ENCODE measurements at regions not wholly inside any gene's neighbourhood (a gene's known extent, or its start where the extent isn't known, plus 50 kb on each side); places are given as distances from the start of the nearest gene placed in this dataset.
"Not testable (repeated sequence)": the region's sequence is repeated elsewhere in the genome, so short reads cannot be mapped to it uniquely, and the experiment has no call there.

DNA sequence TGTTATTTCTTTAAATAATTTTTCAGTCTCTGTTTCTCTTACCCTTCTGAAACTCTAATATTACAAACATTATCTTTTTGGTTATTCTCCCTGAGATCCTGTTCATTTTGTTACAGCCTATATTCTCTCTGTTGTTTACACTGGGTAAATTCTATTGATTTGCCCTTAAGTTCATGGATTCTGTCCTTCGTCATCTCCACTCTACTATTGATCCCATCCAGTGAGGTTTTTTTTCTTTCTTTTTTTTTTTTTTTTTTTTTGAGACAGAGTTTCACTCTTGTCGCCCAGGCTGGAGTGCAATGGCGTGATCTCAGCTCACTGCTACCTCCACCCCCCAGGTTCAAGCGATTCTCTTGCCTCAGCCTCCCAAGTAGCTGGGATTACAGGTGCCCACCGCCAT is 393.9 kb downstream of the ZNF674 start:
- DNase-seq, result not testable (repeated sequence)

DNA sequence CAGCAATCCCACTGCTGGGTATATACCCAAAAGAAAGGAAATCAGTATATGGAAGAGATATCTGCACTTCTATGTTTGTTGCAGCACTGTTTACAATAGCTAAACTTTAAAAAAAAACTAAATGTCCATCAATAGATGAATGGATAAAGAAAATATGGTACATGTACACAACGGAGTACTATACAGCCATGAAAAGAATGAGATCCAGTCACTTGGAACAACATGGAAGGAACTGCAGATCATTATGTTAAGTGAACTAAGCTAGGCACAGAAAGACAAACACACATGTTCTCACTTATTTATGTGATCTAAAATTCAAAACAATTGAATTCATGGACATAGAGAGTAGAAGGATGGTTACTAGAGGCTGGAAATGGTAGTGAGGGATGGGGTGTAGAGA is 400.7 kb downstream of the ZNF674 start:
- DNase-seq, result no peak

DNA sequence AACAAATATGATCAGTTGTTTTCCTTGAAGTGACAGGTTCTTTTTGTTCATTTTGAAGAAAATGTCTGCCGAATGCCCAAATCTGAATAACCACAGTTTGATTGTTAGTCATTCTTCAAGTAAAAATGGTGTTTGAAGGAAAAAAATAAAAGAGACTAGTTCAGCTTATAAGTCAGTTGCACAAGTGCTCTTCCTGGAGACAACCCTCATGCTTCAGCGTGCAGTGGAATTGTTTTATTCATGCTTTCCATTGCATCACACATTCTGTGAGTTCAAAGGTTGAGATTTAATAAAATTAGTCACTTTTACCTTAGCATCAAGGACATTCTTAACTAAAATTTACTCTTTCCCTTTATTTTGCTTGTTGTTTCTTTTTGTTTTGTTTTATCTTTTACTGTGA is 404.9 kb downstream of the ZNF674 start:
- no peak for DNase-seq

DNA sequence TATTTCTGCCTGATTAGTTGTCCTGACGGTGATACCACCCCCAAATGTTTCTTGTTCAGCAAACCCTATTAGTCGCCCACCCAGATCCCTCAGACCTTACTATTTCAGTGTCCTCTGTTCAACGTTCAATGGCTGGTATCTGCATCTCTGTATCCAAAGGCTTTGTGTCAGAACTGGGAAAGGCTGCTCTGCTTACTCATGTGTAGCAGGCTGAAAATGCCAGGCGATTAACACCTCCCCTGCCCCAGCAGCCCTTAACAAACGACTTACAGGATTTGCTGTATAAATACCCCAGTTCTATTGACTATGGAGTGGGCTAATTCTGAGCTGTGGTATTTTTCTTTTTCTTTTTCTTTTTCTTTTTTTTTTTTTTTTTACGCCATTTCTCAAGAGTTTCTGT is 415.0 kb downstream of the ZNF674 start:
- DNase-seq, result no peak

DNA sequence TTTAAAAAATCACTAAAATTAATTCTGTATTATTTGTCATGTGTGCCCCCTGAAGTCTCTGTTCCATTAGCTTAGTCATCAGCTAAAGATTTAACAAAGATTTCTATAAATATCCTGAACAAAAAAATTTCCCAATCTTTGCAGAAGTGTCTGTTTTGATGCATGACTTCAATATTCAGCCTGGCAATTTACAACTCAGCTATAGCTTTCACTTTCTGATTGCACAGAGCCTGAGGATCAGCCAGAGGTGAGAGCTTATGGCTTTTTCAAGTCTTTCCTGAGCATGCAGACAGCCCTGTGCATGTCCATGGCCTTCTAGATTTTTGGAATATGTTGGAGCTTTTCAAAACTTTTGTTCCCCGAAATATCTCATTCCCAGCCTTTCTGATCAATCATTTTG is 420.1 kb downstream of the ZNF674 start:
- no peak for DNase-seq

DNA sequence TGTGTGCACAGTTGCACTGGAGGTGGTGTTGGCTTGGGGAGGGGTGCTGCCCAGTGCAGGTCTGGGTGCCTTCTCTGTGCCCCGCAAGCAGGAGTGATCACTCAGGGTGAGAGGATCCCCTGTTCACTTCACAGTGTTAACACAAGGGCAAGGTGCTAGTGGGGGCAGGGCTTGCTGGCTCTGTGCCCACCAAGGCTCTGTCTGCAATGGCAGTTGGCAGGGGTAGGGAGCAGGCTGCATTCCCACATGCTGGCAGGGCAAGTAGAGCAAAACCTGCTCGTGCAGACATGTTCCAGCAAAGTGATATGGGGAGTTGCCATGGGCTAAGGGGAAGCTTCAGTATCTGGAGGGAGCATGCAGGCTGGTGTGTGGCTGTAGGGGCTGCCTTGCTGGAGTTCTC is 428.0 kb downstream of the ZNF674 start:
- no peak for DNase-seq

DNA sequence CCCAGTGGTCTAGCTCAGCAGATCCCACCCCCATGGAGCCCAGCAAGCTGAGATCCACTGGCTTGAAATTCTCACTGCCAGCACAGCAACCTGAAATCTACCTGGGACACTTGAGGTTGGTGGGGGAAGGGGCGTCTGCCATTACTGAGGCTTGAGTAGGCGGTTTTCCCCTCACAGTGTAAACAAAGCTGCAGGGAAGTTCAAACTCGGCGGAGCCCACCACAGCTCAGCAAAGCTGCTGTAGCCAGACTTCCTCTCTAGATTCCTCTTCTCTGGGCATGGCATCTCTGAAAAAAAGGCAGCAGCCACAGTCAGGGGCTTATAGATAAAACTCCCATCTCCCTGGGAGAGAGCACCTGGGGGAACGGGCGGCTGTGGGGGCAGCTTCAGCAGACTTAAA is 457.9 kb downstream of the ZNF674 start:
- not testable (repeated sequence) for DNase-seq

DNA sequence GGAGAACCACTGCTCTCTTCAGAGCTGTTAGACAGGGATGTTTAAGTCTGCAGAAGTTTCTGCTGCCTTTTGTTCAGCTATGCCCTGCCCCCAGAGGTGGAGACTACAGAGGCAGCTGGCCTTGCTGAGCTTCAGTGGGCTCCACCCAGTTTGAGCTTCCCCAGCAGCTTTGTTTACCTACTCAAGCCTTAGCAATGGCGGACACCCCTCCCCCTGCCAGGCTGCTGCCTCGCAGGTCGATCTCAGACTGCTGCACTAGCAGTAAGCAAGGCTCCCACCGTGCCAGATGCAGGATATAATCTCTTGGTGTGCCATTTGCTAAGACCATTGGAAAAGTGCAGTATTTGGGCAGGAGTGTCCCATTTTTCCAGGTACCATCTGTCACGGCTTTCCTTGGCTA is 465.1 kb downstream of the ZNF674 start:
- peak; percentile 49 for DNase-seq

DNA sequence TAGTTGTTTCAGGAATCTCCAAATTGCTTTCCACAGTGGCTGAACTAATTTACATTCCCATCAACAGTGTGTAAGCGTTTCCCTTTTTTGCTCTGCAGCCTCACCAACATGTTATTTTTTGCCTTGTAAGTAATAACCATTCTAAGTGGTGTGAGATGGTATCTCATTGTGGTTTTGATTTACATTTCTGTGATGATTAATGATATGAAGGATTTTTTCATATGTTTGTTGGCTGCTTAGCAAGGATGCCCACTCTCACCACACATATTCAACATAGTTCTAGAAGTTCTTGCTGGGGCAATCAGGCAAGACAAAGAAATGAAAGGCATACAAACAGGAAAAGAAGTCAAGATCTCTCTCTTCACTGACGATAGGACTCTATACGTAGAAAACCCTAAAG is 472.4 kb downstream of the ZNF674 start:
- no peak for DNase-seq

DNA sequence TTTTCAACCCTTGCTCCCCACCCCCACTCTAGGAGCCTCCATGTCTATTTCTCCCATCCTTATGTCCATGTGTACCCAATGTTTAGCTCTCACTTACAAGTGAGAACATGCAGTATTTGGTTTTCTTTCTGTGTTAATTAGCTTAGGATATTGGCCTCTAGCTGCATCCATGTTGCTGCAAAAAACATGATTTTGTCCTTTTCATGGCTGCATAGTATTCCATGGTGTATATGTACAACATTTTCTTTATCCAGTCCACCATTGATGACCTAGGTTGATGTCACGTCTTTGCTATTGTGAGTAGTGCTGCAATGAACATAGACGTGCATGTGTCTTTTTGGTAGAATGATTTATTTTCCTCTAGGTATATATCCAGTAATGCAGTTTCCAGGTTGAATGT is 472.8 kb downstream of the ZNF674 start:
- no peak for DNase-seq

DNA sequence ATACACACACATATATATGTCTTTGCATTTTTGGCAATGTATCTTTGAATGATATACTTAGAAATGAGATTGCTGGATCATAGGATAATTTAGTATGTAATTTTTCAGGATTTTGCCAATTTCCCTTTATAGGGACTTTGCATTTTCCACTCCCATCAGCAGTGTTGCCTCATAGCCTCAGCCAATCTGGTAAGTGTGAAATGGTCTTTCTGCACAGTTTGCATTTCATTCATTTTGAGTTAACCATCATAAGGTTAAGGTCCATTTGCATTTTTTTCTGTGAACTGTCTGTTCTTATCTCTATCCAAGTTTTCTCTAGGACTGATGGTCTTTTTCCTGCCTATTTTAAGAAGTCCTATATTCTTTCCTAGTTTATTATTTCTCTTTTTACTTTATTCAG is 474.8 kb downstream of the ZNF674 start:
- DNase-seq, result no peak

DNA sequence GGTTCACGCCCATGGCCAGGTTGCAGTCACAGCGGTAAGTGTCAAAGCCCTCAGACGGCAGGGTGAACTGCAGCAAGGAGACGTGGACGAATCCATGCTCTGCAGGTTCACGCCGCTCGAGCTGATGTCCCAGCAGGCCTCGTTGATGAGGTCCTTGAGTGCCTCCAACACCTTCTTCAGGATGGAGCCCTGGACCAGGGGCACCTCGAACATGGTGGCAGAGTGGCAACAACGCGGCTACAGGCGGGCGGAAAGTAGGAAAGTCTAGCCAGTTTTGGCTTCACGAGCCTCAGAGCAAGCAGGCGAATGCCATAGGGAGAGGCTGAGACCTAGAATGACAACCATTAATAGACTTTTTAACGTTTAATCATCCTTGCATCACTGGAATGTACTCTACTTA is 485.9 kb downstream of the ZNF674 start:
- DNase-seq, result no peak

DNA sequence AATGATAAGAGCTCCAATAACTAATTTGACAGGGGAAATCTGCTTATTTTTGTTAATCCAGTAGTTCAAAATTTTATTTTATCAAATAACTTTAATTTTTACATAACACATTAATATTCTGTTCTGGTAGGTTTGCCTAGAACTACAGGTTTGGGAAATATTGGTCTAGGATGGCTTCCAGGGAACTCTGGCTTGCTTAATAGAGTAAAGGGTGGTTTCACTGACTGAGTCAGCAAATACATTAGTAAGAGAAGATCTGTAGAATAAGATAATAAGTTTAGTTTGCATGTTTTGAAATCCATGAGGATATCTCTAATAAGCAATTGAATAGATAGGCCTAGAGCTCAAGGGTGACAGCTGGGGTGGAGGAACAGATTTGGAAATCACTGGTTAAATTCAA is 500.7 kb downstream of the ZNF674 start:
- no peak for DNase-seq

DNA sequence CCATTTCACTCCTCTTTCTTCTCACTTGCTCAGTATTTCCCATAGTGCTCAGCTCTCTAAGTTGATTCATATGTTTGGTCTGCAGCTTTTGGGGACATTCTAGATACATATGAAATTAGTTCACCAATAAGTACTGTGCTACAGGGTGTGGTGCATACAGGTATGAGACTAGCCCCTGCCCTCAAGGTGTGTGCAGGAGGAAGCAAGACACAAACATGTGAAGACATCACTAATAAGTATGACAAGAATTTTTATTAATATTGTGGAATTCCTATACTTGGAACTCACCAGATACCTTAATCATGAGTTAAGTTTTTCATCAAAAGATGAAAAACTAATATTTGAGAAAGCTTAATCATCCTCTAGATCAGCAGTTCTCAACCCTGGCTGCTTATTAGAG is 505.2 kb downstream of the ZNF674 start:
- no peak for DNase-seq

DNA sequence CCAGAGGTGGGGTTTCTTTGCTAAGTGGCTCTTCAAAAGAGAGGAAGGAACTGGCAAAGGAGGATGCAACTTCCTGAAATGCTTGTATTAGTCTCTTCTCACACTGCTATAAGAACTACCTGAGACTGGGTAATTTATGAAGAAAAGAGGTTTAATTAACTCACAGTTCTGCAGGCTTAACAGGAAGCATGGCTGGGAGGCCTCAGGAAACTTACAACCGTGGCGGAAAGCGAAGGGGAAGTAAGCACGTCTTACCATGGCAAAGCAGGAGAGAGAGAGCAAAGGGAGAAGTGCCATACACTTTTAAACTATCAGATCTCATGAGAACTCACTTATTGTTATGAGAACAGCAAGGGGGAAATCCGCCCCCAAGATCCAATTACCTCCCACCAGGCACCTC is 505.7 kb downstream of the ZNF674 start:
- DNase-seq, result no peak

DNA sequence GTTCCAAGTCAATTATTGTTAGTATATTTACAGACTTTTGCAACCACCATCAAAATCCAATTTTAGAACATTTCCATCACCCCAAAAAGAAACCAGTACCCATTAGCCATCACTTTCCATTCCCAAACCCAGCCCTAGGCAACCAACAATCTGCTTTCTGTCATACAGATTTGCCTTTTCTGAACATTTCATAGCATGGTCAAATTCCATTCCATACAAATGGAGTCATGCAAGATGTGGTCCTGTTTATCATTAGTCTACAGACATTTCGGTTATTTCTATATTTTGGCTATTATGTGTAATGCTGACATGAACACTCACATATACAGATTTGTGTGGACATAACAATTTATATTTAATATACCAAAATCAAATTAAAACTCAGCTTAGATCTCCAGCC is 508.7 kb downstream of the ZNF674 start:
- no peak for DNase-seq

DNA sequence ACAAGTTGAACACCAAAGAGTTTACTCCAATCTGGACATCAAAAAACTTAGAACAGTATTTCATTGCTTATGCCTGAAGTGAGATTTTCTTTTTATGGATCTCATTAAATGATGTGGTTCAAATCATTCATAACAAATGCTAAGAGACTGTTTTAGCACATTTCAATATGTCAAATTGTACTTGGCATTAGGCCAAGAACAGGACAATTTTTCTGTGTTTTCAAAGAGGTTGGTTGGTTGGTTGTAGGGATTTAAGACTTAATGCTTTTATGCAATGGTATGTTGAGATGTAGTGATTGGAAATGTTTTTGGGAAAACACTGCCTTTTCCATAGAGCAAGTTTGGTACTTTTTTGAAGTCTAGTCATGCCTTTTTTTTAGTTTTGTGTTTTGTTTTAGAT is 510.4 kb downstream of the ZNF674 start:
- DNase-seq, result no peak

DNA sequence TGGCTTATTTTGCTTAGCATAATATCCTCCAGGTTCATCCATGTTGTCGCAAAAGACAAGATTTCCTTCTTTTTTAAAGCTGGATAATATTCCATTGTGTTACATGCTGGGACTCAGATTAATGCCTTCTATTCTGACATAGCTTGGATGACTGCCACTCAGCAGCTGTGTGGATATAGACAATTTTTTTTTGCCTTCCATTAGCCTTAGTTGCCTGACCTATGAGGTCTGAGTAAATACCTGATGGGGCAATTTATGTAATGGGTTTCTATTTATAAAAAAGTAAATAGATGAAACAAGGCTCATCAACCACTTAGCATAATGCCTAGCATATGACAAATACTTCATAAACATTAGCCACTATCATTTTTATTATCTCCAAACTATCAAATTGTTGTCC is 515.4 kb downstream of the ZNF674 start:
- DNase-seq, result peak; percentile 90

DNA sequence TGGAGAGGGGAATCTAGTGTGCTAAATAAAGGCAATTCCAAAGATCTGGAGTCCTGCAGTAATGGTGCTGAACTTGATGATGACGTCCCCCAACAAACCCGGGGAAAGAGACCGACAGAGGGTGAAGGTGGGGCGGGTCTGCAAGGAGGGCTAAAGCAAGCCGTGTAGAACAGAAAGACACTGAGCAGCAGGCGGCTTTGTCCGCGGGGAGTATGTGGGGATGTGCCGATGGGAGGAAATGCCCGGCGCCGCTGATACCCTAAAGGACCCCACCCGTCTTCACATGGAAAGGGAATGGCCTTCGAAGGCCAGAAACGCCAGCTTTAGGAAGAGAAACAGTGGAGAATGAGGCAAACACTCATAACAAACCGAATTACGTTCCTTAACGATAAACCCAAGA is 528.9 kb downstream of the ZNF674 start:
- no peak for DNase-seq

DNA sequence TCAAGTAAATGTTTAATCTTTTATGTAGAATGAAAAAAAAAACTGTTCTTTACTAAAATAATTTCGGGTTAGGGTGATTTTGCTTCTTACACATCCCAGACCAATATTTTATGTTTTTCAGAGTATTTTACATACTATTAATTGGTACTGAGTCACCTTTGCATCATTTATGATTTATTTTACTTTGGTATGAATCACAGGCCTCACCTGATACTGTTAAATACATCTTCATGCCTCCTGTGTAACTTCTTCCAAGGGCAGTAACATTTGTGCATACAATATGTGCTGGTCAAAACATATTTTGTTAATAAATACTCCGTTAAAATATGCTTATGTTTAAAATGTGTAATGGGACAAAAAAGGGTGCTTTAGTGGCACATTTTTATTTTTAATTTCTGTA is 529.6 kb downstream of the ZNF674 start:
- DNase-seq, result no peak

DNA sequence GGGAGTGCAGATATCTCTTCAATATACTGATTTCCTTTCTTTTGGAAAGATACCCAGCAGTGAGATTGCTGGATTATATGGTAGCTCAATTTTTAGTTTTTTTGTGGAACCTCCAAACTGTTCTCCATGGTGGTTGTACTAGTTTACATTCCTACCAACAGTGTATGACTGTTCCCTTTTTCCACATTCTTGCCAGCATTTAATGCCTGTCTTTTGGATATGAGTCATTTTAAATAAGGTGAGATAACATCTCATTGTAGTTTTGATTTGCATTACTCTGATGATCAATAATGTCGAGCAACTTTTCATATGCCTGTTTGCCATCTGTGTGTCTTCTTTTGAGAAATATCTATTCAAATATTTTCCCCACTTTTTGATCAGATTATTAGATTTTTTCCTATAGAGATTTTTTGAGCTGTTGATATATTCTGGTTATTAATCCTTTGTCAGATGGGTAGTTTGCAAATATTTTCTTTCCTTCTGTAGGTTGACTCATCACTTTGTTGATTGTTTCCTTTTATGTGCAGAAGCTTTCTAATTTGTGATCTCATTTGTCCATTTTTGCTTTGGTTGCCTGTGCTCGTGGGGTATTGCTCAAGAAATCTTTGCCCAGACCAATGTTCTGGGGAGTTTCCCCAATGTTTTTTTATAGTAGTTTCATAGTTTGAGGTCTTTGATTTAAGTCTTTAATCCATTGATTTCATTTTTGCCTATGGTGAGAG is 552.7 kb downstream of the ZNF674 start:
- DNase-seq, result peak; percentile 19

DNA sequence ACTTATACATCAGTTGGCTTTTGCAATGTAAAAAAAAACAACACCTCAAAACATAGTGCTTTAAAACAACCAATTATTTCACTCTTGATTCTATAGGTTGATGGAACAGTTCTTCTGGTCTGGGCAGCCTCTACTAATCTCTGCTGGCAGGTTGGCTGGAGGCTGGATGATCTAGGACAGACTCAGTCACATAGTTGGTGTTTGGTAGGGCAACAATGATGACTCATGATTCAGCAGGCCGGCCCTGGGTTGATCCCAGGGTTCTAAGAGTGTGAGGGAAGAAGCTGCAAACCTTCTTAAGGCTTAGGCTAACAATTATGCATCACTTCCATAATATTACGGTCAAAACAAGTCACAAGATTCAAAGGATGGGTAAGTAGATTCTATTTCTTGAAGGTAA is 558.2 kb downstream of the ZNF674 start:
- peak; percentile 9 for DNase-seq

DNA sequence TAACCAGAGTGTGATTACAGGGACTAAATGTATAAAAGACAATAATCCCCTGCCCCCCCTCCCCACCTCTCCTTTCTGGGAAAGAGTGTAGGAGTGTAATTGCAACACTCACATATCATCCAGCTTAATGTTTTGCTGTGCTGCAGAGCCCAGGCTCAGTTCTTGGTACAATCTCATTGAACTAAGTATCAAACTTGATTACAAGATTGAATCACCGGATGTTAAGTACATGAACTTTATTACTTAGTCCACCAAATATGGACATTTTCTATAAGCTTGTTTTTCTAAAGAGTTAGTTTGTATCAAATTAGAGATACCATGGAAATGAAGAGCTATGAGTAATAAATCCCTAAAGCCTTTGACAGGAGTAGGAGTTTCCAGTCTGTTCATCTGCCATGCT is 559.1 kb downstream of the ZNF674 start:
- DNase-seq, result no peak

DNA sequence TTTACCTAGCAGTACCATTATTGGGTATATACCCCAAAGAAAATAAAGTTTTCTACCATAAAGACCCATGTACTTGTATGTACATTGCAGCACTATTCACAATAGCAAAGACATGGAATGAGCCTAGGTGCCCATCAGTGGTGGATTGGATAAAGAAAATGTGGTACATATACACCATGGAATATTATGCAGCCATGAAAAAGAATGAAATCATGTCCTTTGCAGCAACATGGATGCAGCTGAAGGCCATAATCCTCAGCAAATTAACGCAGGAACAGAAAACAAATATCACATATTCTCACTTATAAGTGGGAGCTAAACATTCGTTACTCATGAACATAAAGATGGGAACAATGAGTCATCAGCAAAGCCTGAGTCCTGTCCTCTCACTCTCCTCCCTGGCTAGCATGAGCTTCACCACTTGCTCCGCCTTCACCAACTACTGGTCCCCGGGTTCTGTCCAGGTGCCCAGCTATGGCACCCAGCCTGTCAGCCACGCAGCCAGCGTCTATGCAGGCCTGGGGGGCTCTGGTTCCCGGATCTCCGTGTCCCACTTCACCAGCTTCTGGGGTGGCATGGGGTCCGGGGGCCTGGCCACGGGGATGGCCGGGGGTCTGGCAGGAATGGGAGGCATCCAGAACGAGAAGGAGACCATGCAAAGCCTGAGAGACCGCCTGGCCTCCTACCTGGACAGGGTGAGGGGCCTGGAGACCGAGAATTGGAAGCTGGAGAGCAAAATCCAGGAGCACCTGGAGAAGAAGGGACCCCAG is 562.1 kb downstream of the ZNF674 start:
- DNase-seq, result not testable (repeated sequence)

DNA sequence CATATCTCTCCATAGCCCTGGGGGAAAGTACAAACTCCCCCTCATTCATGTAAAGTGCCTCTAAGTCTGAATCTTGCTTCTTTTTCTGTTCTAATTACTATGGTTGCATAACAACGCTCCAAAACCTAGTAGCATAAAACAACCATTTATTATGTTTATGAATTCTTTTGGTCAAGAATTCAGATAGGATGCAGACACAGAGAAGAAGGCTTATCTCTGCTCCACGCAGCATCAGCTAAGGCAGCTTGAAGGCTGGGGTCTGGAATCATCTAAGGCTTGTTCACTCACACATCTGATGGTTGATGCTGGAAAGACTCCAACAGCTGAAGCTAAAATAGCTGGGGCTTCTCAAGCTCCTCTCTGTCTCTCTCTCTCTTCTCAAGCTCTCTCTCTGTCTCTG is 564.5 kb downstream of the ZNF674 start:
- DNase-seq, result no peak

Measured in DMS53 (cell line).